VCaP (cell line): ENCODE measurements at regions not wholly inside any gene's neighbourhood (a gene's known extent, or its start where the extent isn't known, plus 50 kb on each side); places are given as distances from the start of the nearest gene placed in this dataset.

ENCODE experiments used
- H3K27ac ChIP-seq: fragments of 450-650 bp; 2 replicates; pipeline ENCODE4 v1.5.1; 2017
- TF ChIP-seq, protein P1 (sequence below): fragments of 450-650 bp; conservative IDR thresholded peaks from 2 replicates; pipeline ENCODE4 v1.5.1; 2017; ENCODE audit warnings: mild to moderate bottlenecking, moderate library complexity

DNA sequence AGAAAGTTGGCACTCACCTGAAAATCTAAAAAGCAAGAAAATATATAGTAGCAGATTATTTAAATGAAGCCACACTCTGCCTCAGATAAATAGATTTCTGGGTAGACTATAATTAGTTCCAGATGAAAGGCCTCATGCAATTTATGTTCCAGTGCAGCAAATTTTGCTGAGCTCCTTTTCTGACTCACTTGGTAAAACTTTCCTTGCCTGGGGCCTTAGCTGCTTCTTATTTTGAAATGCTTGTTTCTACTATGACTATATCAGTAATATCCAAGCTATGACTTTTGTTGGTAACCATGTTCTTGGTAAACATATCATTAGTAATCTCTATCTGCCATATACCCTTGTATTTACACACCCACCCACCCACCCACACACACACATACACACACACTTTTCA lies 961.8 kb downstream of the SH3BGRL start:
- TF ChIP-seq, protein P1, sequence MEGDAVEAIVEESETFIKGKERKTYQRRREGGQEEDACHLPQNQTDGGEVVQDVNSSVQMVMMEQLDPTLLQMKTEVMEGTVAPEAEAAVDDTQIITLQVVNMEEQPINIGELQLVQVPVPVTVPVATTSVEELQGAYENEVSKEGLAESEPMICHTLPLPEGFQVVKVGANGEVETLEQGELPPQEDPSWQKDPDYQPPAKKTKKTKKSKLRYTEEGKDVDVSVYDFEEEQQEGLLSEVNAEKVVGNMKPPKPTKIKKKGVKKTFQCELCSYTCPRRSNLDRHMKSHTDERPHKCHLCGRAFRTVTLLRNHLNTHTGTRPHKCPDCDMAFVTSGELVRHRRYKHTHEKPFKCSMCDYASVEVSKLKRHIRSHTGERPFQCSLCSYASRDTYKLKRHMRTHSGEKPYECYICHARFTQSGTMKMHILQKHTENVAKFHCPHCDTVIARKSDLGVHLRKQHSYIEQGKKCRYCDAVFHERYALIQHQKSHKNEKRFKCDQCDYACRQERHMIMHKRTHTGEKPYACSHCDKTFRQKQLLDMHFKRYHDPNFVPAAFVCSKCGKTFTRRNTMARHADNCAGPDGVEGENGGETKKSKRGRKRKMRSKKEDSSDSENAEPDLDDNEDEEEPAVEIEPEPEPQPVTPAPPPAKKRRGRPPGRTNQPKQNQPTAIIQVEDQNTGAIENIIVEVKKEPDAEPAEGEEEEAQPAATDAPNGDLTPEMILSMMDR, result no peak
- H3K27ac ChIP-seq, result no peak overlapping the region

DNA sequence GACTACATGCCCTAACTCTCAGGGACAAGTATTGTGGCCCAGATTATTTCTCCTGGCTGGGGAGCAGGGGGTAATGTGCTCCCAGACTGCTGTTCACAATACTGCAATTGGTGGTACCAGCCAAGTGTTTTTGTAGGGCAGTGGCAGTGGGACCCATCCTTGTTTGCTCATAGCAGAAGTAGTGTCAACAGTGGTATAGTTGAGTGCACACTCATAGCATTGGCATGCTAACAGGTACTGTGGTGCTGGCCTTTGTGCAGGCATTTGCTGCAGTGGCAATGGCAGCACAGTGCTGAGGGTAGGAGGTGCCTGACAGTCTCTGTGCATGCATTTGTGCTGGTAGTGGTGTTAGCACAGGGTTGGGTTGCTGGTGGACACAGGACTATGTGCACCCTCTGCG lies 995.0 kb downstream of the SH3BGRL start:
- H3K27ac ChIP-seq, result no peak overlapping the region
- TF ChIP-seq, protein P1, result no peak

DNA sequence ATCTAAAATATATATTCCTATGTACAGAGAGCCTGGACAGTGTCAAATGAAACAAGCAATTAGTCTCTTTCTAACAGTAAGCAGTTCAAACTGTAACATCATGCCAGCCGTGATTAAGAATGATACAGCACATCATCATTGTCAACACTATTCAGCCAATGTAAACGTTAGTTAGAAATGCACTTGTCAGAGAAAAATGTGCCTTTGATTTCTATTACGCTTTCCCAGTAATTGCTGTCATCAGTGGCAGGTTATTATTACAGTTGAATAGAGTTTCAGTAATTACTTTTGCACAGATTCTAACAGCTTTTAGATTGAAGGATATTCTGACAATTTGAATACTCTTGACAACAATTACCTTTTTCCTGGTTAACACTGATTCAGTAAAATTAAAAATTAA lies 1007.1 kb downstream of the SH3BGRL start:
- TF ChIP-seq, protein P1, result no peak
- no peak overlapping the region for H3K27ac ChIP-seq

DNA sequence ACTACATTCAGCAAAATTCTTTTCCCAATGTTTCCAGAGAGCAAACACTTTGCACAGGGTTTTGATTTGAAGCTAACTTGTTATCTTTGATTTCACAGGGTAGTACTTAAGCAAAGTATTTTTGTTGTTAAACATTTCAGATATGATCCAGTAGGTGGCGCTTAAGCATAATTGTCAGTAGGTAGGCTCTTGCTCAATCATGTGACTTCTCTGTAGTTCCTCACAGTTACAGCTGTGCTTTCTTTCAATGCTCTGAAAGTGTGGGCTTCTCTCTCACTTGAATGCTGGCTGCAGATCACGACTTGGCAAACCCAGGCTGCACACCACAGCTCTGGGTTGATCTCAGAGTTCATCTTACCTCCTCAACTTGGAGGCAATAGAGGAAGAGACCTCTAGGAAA lies 1016.5 kb downstream of the SH3BGRL start:
- TF ChIP-seq, protein P1, result peak; percentile 69
- no peak overlapping the region for H3K27ac ChIP-seq

DNA sequence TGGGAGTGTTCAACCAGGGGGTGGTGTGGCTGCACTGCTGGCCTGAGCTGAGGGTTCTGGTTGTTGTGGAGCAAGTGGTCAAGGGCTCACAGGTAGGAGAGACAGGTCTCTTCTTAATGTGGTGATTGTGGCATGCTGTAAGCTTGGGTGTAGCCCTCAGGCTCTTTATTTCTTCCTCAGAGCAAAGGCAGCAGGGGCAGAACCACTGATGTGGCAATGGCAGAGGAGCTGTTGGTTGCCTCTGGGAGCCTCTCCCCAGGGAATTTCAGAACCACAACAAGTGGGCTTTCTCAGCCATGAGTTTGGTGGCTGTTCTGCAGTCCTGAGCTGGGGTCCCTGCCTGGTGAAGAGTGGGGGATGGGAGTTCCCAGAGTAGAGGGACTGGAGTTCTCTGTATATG lies 1017.2 kb downstream of the SH3BGRL start:
- TF ChIP-seq, protein P1, result no peak
- no peak overlapping the region for H3K27ac ChIP-seq

DNA sequence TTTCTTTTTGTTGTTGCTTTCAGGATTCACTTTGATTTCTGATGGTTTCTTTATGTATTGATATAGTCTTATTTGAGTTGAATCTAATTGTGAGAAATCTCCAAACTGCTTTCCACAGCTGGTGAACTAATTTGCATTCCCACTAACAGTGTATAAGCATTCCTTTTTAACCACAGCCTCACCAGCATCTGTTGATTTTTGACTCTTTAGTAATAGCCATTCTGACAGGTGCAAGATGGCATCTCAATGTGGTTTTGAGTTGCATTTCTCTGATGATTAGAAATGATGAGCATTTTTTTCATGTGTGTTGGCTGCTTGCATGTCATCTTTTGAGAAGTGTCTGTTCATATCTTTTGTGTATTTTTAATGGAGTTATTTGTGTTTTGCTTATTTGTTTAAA lies 1023.1 kb downstream of the SH3BGRL start:
- TF ChIP-seq, protein P1, result no peak
- no peak overlapping the region for H3K27ac ChIP-seq

DNA sequence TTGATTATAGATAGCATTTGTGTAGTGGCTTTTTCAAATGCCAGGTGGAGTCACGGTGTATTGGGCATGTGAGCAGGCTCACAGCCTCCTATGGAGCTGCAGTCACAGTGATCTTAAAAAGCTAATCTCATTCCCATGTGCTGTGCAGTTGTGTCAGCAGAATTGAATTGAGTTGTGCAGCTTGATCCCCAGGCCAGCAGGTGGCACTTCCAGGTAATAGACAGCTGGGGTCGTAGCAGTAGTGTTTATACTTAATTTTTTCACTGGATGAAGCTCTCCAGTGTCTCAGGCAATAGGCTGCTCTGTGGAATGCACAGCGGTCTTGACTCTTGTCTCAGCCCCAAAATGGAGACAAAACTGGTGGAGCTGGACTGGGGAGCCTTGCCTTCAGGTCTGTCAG lies 1028.1 kb downstream of the SH3BGRL start:
- TF ChIP-seq, protein P1, result peak; percentile 61
- no peak overlapping the region for H3K27ac ChIP-seq

DNA sequence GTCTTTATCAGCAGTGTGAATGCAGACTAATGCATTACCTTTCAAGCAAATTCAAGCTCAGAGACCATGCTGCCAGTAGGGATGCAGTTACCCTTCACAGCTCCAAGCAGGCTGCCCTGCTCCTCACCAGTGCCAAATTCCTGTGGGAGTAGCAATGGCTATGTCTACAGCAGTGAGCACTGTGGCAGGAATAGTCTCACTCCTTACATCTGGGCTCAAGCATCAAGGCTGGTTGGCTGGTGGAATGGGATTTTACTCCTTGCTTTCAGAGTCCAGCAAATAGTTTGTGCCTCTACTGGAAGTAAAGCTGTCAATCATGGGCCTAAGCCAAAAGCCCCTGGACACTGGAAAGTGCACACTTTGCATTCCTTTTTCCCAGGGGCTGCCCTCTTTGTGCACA lies 1030.8 kb downstream of the SH3BGRL start:
- no peak overlapping the region for H3K27ac ChIP-seq
- TF ChIP-seq, protein P1, result no peak
